Uterus (tissue), 2 donors: ENCODE measurements at regions not wholly inside any gene's neighbourhood (a gene's known extent, or its start where the extent isn't known, plus 50 kb on each side); places are given as distances from the start of the nearest gene placed in this dataset.

Source experiments
- CTCF ChIP-seq, 4 experiments: fragments of 200-600 bp in 2 of 4; fragments of 450-650 bp in 2 of 4; sonication (generic) in 2 of 4; IDR thresholded peaks; one replicate each; pipeline ENCODE4 v1.5.1; 2016 to 2019; ENCODE audit warnings: antibody characterized with exemption in 4 of 4, mild to moderate bottlenecking in 2 of 4, moderate library complexity in 1 of 4
- POLR2A ChIP-seq, 2 donors: fragments of 450-650 bp; IDR thresholded peaks; one replicate each; pipeline ENCODE4 v1.6.1; 2016; ENCODE audit warnings: antibody characterized with exemption in 2 of 2, mild to moderate bottlenecking in 1 of 2, moderate library complexity in 1 of 2

GRCh38 chr13:66171920-66172319 lies 1058.2 kb downstream of the PCDH9 start:
- no peak for TF ChIP-seq CTCF (IDR thresholded peaks at IDR 0.05)
- TF ChIP-seq POLR2A (IDR thresholded peaks at IDR 0.05), result no peak
